ENCODE measurements at regions not wholly inside any gene's neighbourhood (a gene's known extent, or its start where the extent isn't known, plus 50 kb on each side); places are given as distances from the start of the nearest gene placed in this dataset.

DNA sequence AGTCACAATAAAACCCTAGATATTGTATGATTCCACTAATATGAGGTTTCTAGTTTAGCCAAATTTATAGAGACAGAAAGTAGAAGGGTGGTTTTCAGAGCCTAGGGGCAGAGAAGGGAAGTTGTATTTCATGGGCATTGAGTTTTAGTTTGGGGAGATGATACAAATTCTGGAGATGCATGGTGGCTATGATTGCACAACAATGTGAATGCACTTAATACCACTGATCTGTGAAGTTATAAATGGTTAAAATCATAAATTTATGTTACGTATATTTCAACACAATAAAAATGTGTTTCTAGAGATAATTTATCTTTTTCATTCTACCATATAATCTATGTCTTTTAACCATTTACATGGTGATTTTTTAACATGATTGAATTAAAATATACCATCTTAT lies 779.3 kb upstream of the BRINP3 start:
- no peaks in the 10 kb centered on the region for H3K4me1 ChIP-seq (ENCODE audit: control insufficient read depth, extremely low read depth, insufficient read depth, low read length)
- FAIRE-seq: no peak

GRCh38 chr1:191260056-191260455 lies 782.4 kb upstream of the BRINP3 start:
- Histone ChIP-seq H3K4me3 (ENCODE audit: control insufficient read depth in 2 of 3, extremely low read depth in 1 of 3, insufficient read depth in 2 of 3, low read depth in 1 of 3, low read length in 3 of 3) (no peak overlapping the region), H3K36me3 (ENCODE audit: control insufficient read depth in 2 of 2, extremely low read depth in 1 of 2, insufficient read depth in 2 of 2, low read length in 2 of 2) (no peaks in the 10 kb centered on the region), H3K4me2 (ENCODE audit: control insufficient read depth, extremely low read depth, insufficient read depth, low read depth, low read length) (no peak overlapping the region), H3K9me3 (ENCODE audit: control insufficient read depth, low read depth, low read length) (no peaks in the 10 kb centered on the region), H3K79me2 (ENCODE audit: control insufficient read depth, insufficient read depth, low read length) (no peaks in the 10 kb centered on the region), H3K9ac (ENCODE audit: control insufficient read depth, extremely low read depth, insufficient read depth, low read length) (no peak overlapping the region), H3K27me3 (ENCODE audit: control insufficient read depth, extremely low read depth, insufficient read depth, low read length) (no peaks in the 10 kb centered on the region), H3K9me1 (ENCODE audit: control insufficient read depth, extremely low read depth, insufficient read depth, low read length) (no peaks in the 10 kb centered on the region), H3K27ac (ENCODE audit: control insufficient read depth, insufficient read depth, low read length) (no peak overlapping the region), H4K20me1 (ENCODE audit: control insufficient read depth, extremely low read depth, insufficient read depth, low read length) (no peaks in the 10 kb centered on the region), H3K4me1 (ENCODE audit: control insufficient read depth, extremely low read depth, insufficient read depth, low read length) (no peaks in the 10 kb centered on the region), H2AFZ (ENCODE audit: control insufficient read depth, low read length) (no peak overlapping the region)
- dilution Hi-C loops (cut with MboI; ENCODE audit: extremely low pct_ligation_motif_present, low sequenced_read_pairs): no loop called here
- FAIRE-seq (no peak), DNase-seq (ENCODE audit: low read depth, low spot score) (no peak)
- TF ChIP-seq EZH2 (IDR thresholded peaks at IDR 0.05; ENCODE audit: low read length): no peak
- TF ChIP-seq, protein P1, sequence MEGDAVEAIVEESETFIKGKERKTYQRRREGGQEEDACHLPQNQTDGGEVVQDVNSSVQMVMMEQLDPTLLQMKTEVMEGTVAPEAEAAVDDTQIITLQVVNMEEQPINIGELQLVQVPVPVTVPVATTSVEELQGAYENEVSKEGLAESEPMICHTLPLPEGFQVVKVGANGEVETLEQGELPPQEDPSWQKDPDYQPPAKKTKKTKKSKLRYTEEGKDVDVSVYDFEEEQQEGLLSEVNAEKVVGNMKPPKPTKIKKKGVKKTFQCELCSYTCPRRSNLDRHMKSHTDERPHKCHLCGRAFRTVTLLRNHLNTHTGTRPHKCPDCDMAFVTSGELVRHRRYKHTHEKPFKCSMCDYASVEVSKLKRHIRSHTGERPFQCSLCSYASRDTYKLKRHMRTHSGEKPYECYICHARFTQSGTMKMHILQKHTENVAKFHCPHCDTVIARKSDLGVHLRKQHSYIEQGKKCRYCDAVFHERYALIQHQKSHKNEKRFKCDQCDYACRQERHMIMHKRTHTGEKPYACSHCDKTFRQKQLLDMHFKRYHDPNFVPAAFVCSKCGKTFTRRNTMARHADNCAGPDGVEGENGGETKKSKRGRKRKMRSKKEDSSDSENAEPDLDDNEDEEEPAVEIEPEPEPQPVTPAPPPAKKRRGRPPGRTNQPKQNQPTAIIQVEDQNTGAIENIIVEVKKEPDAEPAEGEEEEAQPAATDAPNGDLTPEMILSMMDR (optimal IDR thresholded peaks at IDR 0.05 in 1 of 3, IDR thresholded peaks at IDR 0.05 in 1 of 3, conservative IDR thresholded peaks at IDR 0.05 in 1 of 3; ENCODE audit: extremely low read depth in 1 of 3, insufficient read depth in 2 of 3, low read length in 3 of 3): no peak

More for the DNA sequence above, 779.3 kb upstream of the BRINP3 start:
- Histone ChIP-seq H2AFZ (ENCODE audit: control insufficient read depth, low read length) (no peak overlapping the region), H3K9me1 (ENCODE audit: control insufficient read depth, extremely low read depth, insufficient read depth, low read length) (no peaks in the 10 kb centered on the region), H3K27me3 (ENCODE audit: control insufficient read depth, extremely low read depth, insufficient read depth, low read length) (no peaks in the 10 kb centered on the region), H4K20me1 (ENCODE audit: control insufficient read depth, extremely low read depth, insufficient read depth, low read length) (no peaks in the 10 kb centered on the region), H3K79me2 (ENCODE audit: control insufficient read depth, insufficient read depth, low read length) (no peaks in the 10 kb centered on the region), H3K36me3 (ENCODE audit: control insufficient read depth in 2 of 2, extremely low read depth in 1 of 2, insufficient read depth in 2 of 2, low read length in 2 of 2) (no peaks in the 10 kb centered on the region), H3K27ac (ENCODE audit: control insufficient read depth, insufficient read depth, low read length) (no peak overlapping the region), H3K4me2 (ENCODE audit: control insufficient read depth, extremely low read depth, insufficient read depth, low read depth, low read length) (no peak overlapping the region), H3K9ac (ENCODE audit: control insufficient read depth, extremely low read depth, insufficient read depth, low read length) (no peak overlapping the region), H3K4me3 (ENCODE audit: control insufficient read depth in 2 of 3, extremely low read depth in 1 of 3, insufficient read depth in 2 of 3, low read depth in 1 of 3, low read length in 3 of 3) (no peak overlapping the region), H3K9me3 (ENCODE audit: control insufficient read depth, low read depth, low read length) (no peaks in the 10 kb centered on the region)
- no peak for DNase-seq (ENCODE audit: low read depth, low spot score)
- TF ChIP-seq, protein P1 (optimal IDR thresholded peaks at IDR 0.05 in 1 of 3, IDR thresholded peaks at IDR 0.05 in 1 of 3, conservative IDR thresholded peaks at IDR 0.05 in 1 of 3; ENCODE audit: extremely low read depth in 1 of 3, insufficient read depth in 2 of 3, low read length in 3 of 3): no peak
- TF ChIP-seq EZH2 (IDR thresholded peaks at IDR 0.05; ENCODE audit: low read length): no peak
- dilution Hi-C loops (cut with MboI; ENCODE audit: extremely low pct_ligation_motif_present, low sequenced_read_pairs): no loop called here

Data from keratinocyte (primary cell).